Liver (tissue), 3 donors: ENCODE measurements at regions not wholly inside any gene's neighbourhood (a gene's known extent, or its start where the extent isn't known, plus 50 kb on each side); places are given as distances from the start of the nearest gene placed in this dataset.

Experiments used
- GABPA ChIP-seq, 2 donors: IDR thresholded peaks in 1 of 2; conservative IDR thresholded peaks in 1 of 2; 2 replicates each; pipeline ENCODE4 v1.6.1; 2016; ENCODE audit warnings: antibody characterized with exemption in 2 of 2, mild to moderate bottlenecking in 1 of 2, moderate library complexity in 1 of 2
- TAF1 ChIP-seq: conservative IDR thresholded peaks from 2 replicates; pipeline ENCODE4 v1.6.1; 2016; ENCODE audit warnings: antibody characterized with exemption, mild to moderate bottlenecking
- TF ChIP-seq, protein P1 (sequence below): fragments of 150-350 bp; IDR thresholded peaks from 2 replicates; pipeline ENCODE4 v1.5.1; 2017; ENCODE audit warnings: improper control_type of control experiment, low read depth, low read length; ENCODE audit not compliant: missing input control
- TF ChIP-seq, protein P2 (sequence below): IDR thresholded peaks from 2 replicates; pipeline ENCODE4 v1.6.1; 2016; ENCODE audit warnings: antibody characterized with exemption
- donor health status: healthy.
- donor health status: healthy.

DNA sequence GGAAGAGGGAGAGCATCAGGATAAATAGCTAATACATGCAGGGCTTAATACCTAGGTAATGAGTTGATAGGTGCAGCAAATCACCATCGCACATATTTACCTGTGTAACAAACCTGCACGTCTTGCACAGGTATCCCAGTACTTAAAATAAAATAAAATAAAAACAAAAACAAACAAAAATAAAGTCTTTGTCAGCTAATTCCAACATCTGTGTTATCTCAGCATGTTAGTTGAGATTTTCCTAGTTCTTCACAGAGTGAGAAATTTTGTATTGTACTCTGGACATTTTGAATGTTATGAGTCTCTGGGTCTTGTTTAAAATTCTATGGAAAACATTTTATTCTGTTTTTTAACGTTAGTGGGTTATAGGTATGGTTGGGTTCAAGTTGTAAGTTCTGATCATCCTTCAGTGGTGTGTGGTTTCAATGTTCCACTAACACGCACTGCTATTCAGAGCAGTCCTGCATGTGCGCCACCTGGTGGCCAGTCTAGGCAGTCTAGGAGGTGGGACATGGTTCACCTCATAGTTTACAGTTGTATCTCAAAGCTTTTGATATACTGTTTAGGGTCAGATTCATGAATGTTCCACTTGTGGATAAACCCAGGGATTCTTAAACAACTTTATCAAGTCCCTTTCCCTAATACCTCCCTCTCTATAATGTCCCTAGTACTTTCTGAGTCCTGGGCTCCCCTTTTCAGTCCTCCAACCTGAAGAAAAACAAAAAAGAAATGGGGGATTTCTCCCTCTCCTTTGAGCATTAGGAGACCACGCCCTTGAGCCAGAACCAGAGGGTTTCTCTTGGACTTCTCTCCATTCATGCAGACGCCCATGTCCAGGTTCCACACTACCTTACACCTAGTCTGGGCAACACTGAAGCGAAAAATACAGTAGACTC is 213.4 kb upstream of the GATA6 start:
- TF ChIP-seq, protein P1, sequence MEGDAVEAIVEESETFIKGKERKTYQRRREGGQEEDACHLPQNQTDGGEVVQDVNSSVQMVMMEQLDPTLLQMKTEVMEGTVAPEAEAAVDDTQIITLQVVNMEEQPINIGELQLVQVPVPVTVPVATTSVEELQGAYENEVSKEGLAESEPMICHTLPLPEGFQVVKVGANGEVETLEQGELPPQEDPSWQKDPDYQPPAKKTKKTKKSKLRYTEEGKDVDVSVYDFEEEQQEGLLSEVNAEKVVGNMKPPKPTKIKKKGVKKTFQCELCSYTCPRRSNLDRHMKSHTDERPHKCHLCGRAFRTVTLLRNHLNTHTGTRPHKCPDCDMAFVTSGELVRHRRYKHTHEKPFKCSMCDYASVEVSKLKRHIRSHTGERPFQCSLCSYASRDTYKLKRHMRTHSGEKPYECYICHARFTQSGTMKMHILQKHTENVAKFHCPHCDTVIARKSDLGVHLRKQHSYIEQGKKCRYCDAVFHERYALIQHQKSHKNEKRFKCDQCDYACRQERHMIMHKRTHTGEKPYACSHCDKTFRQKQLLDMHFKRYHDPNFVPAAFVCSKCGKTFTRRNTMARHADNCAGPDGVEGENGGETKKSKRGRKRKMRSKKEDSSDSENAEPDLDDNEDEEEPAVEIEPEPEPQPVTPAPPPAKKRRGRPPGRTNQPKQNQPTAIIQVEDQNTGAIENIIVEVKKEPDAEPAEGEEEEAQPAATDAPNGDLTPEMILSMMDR, result peak; percentile 91
- TF ChIP-seq TAF1, result no peak
- TF ChIP-seq, protein P2, sequence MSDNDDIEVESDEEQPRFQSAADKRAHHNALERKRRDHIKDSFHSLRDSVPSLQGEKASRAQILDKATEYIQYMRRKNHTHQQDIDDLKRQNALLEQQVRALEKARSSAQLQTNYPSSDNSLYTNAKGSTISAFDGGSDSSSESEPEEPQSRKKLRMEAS, result no peak
- no peak for TF ChIP-seq GABPA (IDR thresholded peaks at IDR 0.05 in 1 of 2, conservative IDR thresholded peaks at IDR 0.05 in 1 of 2)
